Adipocyte (in vitro differentiated cells): ENCODE measurements at regions not wholly inside any gene's neighbourhood (a gene's known extent, or its start where the extent isn't known, plus 50 kb on each side); places are given as distances from the start of the nearest gene placed in this dataset.
"Not testable (repeated sequence)": the region's sequence is repeated elsewhere in the genome, so short reads cannot be mapped to it uniquely, and the experiment has no call there.

Experiments
- DNase-seq: peaks from one replicate; pipeline ENCODE4 v3.0.0-alpha.2; 2015; ENCODE audit warnings: low read depth
- H3K27me3 ChIP-seq: replicated peaks from 2 replicates; pipeline ENCODE4 v1.7.0; 2013; ENCODE audit warnings: mild to moderate bottlenecking, low read length, moderate library complexity; ENCODE audit not compliant: control insufficient read depth, insufficient read depth
- H3K36me3 ChIP-seq: 2 replicates; pipeline ENCODE4 v1.7.0; 2013; ENCODE audit warnings: low read length, mild to moderate bottlenecking, moderate library complexity; ENCODE audit not compliant: control insufficient read depth, insufficient read depth, severe bottlenecking
- H3K4me1 ChIP-seq: 2 replicates; pipeline ENCODE4 v1.7.0; 2013; ENCODE audit warnings: mild to moderate bottlenecking, low read length, moderate library complexity; ENCODE audit not compliant: control insufficient read depth, insufficient read depth
- H3K4me3 ChIP-seq: 2 replicates; pipeline ENCODE4 v1.7.0; 2013; ENCODE audit warnings: mild to moderate bottlenecking, low read length, moderate library complexity
- H3K9ac ChIP-seq: 2 replicates; pipeline ENCODE4 v1.7.0; 2013; ENCODE audit warnings: mild to moderate bottlenecking, low read length, moderate library complexity
- H3K9me3 ChIP-seq: 2 replicates; pipeline ENCODE4 v1.7.0; 2013; ENCODE audit warnings: mild to moderate bottlenecking, low read length, moderate library complexity; ENCODE audit not compliant: control insufficient read depth

DNA sequence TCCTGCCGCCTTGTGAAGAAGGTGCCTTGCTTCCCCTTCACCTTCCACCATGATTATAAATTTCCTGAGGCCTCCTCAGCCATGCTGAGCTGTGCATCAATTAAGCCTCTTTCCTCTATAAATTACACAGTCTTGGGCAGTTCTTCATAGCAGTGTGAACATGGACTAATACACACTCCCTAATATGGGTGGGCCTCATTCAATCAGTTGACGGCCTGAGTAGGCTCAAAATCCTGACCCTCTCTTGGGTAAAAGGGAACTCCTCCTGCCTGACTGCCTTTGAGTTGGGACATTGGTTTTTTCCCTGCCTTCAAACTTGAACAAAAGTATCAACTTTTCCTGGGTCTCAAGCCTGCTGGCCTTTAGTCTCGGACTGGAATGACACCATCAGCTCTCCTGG, 96.6 kb upstream of the PROKR2 start:
- no peaks in the 10 kb centered on the region for H3K9me3 ChIP-seq
- no peak for DNase-seq

DNA sequence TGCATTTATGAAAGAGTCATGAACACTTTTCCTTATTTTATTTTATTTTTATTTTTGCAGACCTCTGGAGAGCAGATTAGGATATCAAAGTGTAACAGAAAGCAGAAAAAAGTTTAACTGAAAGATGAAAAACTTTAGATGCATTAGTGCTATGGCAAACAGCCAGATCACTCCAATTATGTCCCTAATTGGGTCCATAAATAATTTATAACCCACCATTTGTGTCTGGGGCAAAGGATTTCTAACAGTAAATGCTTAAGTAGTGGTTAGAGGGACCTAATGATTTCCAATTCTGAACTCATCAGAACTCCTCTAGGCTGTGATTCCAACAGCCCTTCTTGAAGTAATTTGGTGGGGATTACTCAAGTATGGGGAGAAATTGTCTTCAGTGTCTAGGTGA, 93.7 kb upstream of the PROKR2 start:
- H3K36me3 ChIP-seq, result no peaks in the 10 kb centered on the region
- no peak overlapping the region for H3K9ac ChIP-seq
- DNase-seq, result no peak
- H3K4me1 ChIP-seq, result no peaks in the 10 kb centered on the region
- no peak overlapping the region for H3K4me3 ChIP-seq
- H3K27me3 ChIP-seq, result peaks cover 3% of the 10 kb centered on the region
- H3K9me3 ChIP-seq, result peaks cover 6% of the 10 kb centered on the region

More for the DNA sequence above, 96.6 kb upstream of the PROKR2 start:
- H3K4me3 ChIP-seq, result no peak overlapping the region
- H3K4me1 ChIP-seq, result no peaks in the 10 kb centered on the region
- H3K27me3 ChIP-seq, result peaks cover 3% of the 10 kb centered on the region
- no peak overlapping the region for H3K9ac ChIP-seq
- no peaks in the 10 kb centered on the region for H3K36me3 ChIP-seq

DNA sequence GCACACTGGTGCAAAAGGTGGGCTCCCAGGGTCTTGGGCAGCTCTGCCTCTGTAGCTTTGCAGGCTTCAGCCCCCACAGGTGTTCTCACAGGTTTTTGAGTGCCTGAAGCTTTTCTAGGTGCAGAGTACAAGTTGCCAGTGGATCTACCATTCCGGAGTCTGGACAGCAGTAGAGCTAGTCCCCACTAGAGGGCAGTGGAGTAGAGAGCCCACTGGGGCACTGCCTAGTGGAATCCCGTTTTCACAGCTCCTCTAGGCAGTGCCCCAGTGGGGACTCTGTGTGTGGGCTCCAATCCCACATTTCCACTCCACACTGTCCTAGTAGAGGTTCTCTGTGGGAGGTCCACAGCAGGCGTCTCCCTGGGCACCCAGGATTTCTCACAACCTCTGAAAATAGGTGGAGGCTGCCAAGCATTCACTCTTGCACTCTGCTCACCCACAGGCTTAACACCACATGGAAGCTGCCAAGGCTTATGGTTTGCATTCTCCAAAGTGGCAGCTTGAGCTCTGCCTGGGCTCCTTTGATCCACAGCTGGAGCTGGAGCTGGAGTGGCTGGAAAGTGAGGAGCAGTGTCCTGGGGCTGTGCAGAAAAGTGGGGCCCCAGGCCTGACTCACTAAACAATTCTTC, 86.3 kb upstream of the PROKR2 start:
- Histone ChIP-seq H3K4me3 (no peak overlapping the region), H3K27me3 (no peaks in the 10 kb centered on the region), H3K9ac (no peak overlapping the region), H3K4me1 (no peaks in the 10 kb centered on the region), H3K36me3 (no peaks in the 10 kb centered on the region), H3K9me3 (peaks cover 10% of the 10 kb centered on the region)
- no peak for DNase-seq

DNA sequence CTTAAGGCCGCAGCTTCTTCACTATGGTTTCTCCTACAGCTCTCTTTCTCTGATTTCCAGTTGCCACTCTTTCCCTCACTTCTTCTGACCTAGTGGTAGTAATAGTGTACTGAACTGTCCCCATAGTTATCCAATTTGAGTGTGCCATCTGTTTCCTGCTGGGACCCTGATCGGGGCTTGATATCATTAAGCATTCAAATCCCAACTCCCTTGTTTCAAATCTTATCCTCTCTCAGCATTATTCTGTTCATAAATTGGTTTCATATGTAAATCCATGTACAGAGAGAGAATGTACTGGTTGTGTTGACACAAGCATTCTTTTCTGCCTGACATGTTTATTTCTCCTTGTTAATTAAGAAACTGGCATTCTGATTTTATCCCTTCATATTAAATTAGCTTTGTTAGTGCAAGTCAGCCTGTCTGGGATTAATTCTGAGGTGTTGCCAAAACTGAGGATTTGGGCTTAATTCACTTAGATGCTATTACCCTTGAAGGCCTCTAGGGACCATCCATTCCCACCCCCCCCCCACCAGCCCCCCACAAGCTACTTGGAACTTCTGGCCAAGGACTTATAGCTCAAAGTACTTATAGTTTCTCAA, 84.6 kb upstream of the PROKR2 start:
- Histone ChIP-seq H3K36me3 (no peaks in the 10 kb centered on the region), H3K4me3 (no peak overlapping the region), H3K27me3 (no peaks in the 10 kb centered on the region), H3K4me1 (no peaks in the 10 kb centered on the region), H3K9me3 (peaks cover 4% of the 10 kb centered on the region), H3K9ac (no peak overlapping the region)
- DNase-seq, result no peak

DNA sequence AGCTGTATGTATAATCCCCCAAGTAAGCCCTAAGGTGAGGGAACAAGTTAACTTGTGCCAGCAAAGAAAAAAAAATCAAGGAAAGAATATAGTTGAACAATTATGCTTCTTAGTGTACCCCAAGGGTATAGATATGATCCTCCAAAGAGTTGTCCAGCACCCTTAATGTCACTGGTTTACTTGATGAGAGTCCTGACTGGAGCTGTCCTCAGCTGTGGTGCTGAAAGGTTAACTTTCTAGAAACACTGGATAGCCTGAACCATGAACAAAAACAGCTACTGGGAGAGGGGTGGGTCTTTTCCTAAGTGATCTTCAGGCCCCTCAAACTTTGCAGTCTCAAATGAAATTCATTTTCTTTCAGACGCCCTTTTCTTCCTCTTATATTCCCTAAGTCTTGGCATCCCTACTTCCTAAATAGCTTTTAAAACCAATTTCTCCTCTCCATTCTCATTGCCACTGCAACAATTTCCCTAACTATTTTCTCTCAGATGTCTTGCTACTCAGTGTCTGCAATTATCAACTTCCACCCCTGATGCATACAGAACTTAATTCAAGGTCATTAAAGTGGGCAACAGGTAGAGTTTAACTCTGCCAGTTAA, 83.5 kb upstream of the PROKR2 start:
- peak; percentile 11 for DNase-seq
- Histone ChIP-seq H3K36me3 (no peaks in the 10 kb centered on the region), H3K9ac (no peak overlapping the region), H3K9me3 (peaks cover 2% of the 10 kb centered on the region), H3K4me1 (no peaks in the 10 kb centered on the region), H3K27me3 (no peaks in the 10 kb centered on the region), H3K4me3 (no peak overlapping the region)

DNA sequence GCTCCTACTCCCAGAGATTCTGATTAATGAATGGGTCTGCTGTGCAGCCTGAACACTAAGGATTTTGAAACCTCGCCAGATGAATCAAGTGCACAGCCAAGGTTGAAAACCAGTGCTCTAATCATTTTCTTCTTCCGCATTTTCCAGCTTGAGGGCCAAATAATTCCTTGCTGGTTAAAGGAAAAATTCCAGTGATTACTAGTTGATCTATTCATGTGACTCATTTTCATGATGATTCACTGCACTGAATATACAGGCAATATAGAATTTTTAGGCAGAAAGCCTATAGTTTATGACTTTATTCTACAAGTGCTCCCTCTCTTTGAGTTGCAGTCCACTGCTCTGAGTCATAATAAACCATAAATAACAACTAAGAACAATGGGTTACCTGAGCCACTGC, 80.6 kb upstream of the PROKR2 start:
- no peak overlapping the region for H3K4me3 ChIP-seq
- no peak overlapping the region for H3K9ac ChIP-seq
- no peaks in the 10 kb centered on the region for H3K9me3 ChIP-seq
- H3K27me3 ChIP-seq, result no peaks in the 10 kb centered on the region
- H3K36me3 ChIP-seq, result no peaks in the 10 kb centered on the region
- no peaks in the 10 kb centered on the region for H3K4me1 ChIP-seq
- DNase-seq, result no peak

DNA sequence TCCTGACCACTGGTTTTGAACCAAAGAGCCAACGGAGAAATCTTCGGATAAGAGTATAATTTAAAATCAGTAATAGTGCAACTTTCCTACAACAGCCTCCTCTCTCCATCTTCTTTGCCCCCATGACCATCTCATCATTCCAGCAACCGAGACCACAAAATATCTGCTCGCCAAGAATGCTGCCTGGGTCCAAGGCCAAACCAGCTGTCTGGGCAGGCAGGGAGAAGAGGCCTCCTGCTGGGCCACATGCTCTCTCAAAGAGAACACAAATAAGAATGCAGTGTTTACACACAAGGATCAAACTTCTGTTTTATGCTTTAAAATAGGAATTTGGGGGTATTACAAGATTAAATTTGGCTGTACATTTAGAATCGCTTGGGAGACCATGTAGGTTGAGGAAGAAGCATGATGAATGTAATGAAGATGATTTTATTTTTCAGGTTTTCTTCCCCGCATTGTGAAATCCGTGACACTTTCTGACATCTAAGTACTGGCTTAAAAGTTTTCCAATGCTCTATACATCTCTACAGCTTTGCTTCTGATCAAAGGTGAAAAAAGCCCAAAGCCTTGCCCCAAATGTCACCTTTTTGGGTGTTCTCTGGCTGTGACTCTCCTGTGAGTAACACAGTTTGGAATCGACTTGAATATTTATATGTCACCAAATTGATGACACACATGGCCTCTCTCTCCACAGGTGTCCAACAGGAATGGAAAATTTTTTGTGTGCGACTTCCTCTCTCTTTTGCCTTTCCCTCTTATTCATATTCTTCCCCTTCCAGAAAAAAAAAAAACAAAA, 79.4 kb upstream of the PROKR2 start:
- H3K4me1 ChIP-seq, result no peaks in the 10 kb centered on the region

DNA sequence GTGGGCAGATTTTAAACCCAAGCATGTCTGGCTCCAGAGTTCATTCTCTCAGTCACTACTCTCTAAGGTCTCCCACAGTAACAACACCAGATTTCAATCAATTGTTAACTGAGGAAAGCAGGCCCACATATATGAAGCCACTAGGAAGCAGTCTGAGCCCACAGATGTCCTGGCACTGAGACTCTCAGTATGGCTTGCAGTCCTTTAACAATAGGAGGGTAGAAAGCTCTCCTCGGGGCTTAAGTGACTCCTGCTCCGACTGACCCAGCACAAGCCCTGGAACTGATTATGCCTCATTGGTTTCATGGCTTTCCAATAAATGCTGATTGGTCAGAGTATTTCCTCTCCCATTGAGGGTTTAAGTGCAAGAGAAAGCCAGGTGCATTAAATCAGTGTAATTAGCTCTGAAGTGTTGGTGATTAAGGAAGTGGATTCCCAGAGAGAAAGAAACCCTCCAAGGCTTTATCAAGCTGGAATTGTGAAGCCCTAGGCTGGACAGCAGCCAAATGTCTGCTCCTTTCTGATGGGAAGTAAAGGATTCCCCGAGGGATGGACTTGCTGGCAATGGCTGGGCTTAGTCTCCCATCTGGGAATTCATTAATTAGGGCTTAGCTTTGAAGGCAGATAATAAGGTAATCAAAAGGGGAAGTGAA, 76.6 kb upstream of the PROKR2 start:
- no peaks in the 10 kb centered on the region for H3K4me1 ChIP-seq
- H3K36me3 ChIP-seq, result no peaks in the 10 kb centered on the region
- no peaks in the 10 kb centered on the region for H3K9me3 ChIP-seq
- H3K4me3 ChIP-seq, result no peak overlapping the region
- no peak overlapping the region for H3K9ac ChIP-seq
- no peak for DNase-seq
- no peaks in the 10 kb centered on the region for H3K27me3 ChIP-seq

More for the DNA sequence above, 79.4 kb upstream of the PROKR2 start:
- Histone ChIP-seq H3K27me3 (no peaks in the 10 kb centered on the region), H3K4me3 (no peak overlapping the region), H3K36me3 (no peaks in the 10 kb centered on the region), H3K9ac (no peak overlapping the region), H3K9me3 (no peaks in the 10 kb centered on the region)
- DNase-seq, result no peak

DNA sequence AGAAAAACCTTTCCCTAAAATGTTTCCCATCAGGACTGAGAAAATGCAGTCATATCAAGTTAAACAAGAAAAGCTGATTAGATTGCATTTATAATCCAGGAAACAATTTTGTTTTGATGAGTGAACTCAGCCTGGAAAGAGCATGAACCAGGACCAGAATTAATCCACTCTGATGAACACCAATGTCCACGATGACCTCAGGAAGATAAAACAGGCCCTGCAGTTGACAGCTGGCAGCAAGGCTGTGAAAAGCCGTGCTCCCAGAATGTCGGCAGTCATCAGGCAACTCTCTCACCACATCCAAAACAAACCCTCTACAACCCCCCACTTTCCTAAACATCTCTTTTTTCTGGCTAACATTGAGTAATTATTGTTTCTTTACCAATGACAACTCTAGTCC, 74.0 kb upstream of the PROKR2 start:
- Histone ChIP-seq H3K36me3 (no peaks in the 10 kb centered on the region), H3K9me3 (no peaks in the 10 kb centered on the region), H3K27me3 (no peaks in the 10 kb centered on the region), H3K4me3 (no peak overlapping the region), H3K4me1 (no peaks in the 10 kb centered on the region), H3K9ac (no peak overlapping the region)
- no peak for DNase-seq

DNA sequence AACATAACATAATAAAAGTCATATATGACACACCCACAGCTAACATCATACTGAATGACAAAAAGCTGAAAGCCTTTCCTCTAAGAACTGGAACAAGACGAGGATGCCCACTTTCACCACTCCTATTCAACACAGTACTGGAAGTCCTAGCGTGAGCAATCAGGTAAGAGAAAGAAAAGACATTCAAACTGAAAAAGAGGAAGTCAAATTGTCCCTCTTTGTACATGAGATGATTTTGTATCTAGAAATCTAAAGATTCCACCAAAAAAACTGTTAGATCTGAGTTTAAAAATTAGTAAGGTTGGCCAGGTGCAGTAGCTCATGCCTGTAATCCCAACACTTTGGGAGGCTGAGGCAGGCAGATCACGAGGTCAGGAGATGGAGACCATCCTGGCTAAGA, 70.1 kb upstream of the PROKR2 start:
- not testable (repeated sequence) for H3K9me3 ChIP-seq, H3K27me3 ChIP-seq, H3K9ac ChIP-seq, H3K4me3 ChIP-seq, H3K4me1 ChIP-seq, H3K36me3 ChIP-seq, DNase-seq

DNA sequence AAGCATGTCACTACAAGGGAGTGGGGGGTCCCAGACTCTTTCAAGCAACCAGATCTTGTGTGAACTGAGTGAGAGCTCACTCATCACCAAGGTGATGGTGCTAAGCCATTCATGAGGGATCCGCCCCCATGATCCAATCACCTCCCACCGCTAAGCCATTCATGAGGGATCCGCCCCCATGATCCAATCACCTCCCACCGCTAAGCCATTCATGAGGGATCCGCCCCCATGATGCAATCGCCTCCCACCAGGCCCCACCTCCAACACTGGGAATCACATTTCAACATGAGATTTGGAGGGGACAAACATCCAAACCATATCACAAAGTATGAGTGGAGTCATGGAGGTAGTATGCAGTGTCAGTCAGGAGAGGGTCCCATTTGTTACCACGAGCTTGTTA, 64.8 kb upstream of the PROKR2 start:
- DNase-seq, H3K27me3 ChIP-seq, H3K4me3 ChIP-seq, H3K4me1 ChIP-seq, H3K9me3 ChIP-seq, H3K9ac ChIP-seq, H3K36me3 ChIP-seq: not testable (repeated sequence)
